ENCODE measurements at regions not wholly inside any gene's neighbourhood (a gene's known extent, or its start where the extent isn't known, plus 50 kb on each side); places are given as distances from the start of the nearest gene placed in this dataset.

DNA sequence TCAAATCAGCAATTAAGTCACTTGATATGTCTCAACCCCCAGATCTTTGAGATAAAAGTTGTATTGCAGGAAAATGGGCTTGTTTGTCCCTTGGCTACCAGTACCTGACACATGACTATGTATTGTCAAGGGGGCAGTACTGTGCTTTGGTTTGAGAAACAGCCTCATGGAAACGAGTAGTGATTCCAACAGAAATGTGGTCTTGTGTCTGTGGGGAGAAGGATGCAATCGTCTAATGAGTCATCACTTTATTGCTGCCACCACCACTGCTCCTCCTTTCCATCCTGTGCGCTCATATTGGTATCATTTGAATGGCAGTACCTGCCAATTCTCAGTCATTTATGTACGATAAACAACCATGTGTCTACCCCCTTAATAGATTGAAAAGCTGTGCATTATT, 72.8 kb upstream of the ARHGAP5 start:
- DNase-seq (ENCODE audit: low read depth) = no peak

DNA sequence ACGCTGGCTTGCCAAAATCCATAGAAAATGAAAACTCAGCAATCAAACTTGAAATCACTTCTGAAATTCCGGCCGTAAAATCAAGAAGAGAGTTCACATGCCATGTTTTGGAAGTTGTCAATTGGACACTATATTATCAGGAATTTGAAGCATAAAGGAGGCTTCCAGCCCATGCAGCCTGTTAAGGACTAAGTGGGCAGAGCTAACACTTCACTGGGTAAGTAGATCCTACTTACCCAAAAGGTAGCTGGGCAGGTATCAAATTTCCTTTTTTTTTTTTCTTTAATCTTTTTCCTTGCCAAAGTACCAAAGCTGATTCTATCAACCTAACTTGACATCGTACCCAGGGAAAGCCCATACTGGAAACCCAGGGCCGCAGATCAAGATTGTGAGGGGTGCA, 71.5 kb upstream of the ARHGAP5 start:
- DNase-seq (ENCODE audit: low read depth) = no peak

DNA sequence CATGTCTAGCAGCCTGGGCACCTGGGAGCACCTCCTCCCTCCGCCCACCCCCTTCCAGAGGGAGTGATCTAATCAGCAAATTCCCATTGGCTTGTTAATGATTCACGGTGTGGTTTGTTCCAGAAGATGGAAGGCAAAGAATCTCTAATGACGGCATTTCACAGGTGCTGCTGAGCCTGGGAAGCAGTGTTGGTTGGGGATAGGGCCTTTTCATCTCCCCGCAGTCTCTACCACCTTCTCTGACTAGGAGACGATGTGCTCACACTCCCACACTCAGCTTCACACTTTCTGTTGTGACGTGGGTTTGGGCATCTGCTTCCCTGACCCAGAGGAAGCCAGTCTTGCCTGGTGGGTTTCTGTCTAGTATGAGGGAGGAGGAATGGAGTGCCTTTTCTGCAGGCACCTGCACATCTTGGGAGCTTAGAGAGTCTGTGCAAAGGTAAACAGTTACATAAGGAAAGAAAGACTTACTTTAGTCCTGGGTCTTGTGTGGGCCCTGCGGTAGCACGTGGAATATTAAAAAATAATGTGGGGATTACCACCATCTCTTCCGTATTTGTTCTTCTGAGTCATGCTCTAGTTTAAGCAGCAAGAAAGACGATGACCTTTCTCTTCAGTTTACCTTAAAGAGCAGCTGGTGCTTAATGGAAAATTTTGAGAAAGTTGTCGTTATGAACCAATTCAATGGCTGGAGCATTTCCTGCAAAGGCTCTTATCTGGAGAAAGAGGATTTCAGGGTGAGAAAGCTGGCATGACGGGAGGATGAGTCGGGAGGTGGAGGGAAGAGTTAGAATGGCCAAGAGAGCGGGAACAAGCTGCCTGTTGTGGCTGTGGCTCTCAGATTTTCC, 70.6 kb upstream of the ARHGAP5 start:
- no peak for DNase-seq (ENCODE audit: low read depth)

DNA sequence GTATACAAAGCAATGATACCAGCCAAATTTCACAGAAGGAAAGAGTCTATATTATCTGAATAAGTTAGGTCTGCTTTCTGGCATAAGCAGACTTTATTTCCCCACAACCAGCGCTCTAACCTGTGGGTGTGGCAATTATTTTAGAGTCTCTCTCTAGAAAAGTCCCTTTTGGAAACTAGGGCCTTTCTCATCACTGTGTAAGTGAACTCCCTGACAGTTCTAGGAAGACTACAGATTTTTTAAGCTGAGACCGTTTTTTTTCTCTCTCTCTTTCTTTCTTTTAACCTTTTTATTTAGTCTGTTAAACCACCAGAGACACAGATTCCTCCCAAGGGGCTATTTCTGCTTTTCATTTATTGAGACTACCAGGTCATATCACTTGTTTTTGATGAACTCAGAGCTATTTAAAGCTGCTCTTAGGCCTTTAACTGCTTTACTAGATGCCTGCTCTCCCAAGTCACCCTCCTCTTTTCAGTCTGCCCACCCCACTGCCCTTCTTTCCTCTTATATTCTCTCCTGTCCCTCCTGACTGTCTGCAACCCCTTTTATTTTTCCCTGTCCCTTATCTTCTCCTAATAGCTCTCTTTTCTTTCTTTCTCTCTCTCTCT, 69.2 kb upstream of the ARHGAP5 start:
- DNase-seq (ENCODE audit: low read depth) = no peak

DNA sequence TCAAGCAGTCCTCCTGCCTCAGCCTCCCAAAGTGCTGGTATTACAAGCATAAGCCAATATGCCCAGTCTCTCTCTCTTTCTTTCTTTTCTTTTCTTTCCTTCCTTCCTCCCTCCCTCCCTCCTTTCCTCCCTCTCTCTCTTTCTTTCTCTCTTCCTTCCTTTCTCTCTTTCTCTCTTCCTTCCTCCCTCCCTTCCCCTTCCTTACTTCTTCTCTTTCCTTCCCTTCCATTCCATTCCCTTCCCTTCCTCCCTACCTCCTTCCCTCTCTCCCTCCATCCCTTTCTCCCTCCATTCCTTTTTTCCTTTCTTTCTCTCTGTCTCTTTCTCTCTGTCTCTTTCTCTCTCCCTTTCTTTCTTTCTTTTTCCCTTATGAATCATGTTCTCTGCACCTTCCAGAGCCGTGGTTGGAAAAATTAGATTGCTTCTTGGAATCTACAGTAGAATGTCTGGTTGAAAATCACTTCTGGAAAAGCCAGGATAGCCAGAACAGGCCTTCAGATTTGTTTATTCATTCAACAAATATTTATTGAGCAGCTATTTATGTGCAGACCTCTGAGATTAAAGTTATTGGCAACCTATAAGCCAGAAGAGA, 68.4 kb upstream of the ARHGAP5 start:
- no peak for DNase-seq (ENCODE audit: low read depth)

DNA sequence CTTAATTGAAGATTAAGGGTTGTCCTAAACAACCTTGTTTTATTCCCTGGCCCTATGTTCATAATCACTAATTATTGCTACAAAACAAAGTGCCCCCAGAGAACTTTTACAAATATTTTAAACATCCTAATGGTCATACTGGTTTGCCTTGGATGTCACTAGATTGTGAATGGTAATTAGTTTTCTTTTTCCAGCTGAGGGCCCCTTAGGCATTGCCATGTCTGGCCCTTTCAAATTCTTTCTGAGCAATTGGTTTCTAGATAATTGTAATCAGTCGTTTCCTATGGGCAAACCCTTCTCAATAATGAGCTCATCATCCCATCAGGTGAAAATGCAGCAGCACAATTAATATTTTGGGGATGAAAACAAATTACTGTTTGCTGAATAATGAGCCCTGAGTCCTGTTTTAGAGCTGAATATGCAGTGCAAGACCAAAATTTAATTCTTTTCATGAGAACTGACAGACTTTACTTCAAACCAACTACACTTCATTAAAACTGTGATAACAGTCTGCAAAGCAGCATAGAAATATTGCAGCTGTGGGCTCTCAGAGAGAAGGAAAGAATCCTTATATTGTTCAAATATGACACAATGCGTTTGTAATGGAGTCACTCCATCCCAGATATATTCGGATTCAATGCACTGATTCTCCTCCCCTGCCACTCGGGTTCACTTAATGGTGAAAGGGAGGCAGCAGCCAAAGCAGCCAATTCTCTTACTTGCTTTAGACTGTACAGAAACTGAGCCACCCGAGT, 67.7 kb upstream of the ARHGAP5 start:
- no peak for DNase-seq (ENCODE audit: low read depth)

DNA sequence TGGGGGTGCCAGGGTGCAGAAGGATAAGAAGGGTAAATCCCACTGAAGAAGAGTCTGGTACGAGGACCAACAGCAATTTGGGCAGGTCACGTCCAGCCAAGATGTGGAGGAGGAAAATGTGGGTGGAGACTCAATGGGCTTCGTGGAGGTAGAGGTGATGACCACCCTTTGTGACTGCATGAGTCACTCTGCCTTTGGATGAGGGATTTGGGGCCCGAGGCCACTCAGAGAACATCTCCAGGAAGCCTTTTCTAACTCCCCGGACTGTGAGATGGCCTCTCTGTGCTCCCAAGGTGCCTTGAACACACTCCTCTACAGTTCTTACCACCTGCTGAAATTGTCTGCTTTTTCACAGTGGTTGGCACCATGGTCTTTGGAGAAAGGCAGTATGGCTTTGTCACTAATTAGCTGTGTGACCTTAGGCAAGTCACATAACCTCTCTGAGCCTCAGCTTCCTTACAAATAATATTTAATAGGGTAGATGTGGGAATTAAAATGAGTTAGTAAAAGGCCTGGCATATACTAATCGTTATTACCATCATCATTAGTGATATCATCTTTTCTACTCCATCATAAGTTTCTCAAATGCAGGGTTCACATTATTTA, 67.0 kb upstream of the ARHGAP5 start:
- no peak for DNase-seq (ENCODE audit: low read depth)

DNA sequence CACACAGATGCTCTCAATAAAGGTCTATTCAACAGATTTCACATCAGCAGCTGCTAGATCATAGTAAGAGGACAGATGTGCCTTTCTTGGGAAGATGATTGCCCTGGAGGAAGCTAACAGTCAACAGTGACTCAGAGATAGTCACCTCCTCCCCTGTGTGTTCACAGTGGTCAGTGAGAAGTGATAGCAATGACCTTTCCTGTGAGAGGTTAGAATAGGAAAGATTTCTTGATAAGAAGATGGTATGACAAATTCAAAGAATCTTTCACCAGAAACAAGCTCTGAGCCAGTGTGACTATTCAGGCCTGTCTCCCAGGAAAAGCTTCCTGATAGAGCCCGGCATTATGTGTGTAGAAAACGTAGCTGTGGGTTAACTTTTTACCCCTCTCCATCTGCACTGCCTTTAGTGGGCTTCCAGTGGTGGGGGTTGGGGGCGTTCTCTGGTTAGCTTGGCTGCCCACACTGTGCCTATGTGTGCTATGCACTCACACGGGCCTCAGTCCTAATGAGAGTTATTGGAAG, 66.4 kb upstream of the ARHGAP5 start:
- DNase-seq (ENCODE audit: low read depth) = no peak

DNA sequence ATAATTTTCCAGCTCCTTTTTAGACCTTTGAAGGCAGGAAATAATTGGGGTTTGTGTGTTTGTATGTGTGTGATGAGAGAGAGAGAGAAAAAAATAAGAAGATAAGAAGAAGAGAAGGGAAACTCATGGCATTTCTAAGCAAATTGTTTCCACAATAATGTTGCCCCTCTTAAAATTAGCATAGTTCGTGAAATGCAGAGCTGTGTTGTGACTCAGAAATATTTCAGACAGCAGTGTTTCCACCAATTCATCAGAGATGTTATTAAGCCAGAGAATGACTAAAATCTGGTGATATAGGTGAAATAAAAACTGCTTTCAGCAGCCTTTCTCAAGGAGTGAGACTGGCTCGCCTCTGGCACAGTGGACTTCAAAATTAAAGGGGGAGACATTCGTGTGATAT, 65.9 kb upstream of the ARHGAP5 start:
- DNase-seq (ENCODE audit: low read depth) = no peak

DNA sequence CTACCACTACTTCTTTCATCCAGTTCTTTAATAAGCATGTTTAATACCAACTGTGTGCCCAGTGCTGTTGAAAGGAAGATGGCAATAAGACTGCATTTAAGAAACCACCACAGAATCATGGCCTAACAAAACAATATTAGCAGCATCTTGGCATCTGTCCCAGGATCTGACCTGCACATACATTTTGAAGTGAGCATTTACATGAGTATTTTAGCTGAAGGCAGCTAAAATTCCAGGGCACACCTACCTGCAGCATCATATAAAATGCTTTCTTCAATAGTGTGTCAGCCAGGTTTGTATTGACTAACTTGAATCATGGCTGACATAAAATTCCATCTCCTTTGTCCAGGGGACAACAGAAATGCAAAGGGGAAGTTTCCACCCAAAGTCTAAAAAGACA, 65.0 kb upstream of the ARHGAP5 start:
- no peak for DNase-seq (ENCODE audit: low read depth)

DNA sequence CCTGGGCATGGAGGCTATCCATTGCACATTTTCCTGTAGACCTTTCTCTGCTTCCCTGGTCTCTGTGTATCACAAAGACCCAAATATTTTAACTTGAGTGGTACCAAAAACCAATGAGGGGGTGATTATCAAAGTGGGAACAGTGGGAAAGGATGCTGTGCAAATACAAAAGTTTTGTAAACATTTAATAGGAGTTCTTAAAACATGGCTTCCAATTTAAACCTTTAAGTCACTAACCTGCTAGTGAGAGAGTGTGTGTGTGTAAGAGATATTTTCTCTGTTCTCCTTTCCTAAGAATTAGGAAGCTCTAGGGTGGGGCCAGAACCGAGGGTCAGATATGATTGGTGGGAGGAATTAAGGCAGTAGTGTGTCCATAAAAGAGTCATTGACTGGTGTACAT, 64.5 kb upstream of the ARHGAP5 start:
- no peak for DNase-seq (ENCODE audit: low read depth)

DNA sequence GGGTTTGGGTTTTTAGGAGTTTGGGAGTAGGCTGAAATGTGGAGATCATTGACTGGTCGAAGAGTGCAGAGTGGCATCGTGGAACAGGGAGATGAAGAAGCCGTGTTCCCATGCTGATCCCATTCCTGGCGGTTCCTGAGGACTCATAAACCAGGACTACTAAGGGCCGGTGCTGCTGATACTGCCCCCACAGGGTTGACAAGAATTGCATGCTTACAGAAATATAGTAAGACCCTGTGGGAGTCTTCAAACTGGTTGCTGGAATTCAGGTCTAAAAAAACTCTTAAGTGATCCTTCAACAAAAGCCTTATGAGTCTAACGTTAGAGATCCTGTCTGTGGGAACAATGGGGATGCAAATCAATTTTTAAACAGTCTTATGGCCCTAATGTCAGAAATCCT, 64.0 kb upstream of the ARHGAP5 start:
- DNase-seq (ENCODE audit: low read depth) = no peak

DNA sequence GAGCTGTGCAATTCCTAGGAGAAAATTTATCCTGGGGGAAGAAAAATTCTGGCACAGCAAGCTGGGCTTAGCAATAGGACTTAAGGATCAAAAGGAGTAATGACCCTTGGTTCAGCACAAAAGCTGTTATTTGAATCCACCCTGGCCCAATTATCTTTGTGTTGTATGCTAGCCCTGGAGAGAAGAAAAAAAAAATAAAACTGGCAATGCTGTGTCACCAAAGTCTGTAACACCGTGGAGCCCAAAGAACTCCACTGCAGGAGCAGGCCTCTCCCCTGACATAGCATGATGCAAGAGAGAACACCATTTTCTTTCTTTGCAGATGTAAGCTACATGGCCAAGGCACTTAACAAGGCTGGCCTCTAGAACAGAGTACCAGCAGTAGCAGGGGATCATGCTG, 63.0 kb upstream of the ARHGAP5 start:
- DNase-seq (ENCODE audit: low read depth) = no peak

DNA sequence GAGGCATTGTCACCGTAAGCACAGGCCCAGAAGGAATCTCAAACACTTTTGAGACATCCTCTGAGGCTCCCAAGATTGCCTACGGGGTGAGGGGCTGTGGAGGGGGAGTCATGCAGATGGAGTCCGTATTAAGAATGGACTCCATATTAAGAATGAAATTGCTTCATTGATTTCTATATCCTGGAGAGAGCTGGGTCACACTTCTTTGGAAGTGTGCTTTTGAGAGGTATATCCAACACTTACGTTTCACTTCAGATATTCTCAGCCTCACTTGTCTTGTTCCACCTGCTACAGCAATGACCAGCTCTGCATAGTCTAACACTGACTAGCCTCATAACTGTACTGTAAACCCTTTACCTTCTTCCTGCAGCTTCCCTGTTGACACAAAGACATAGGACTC, 62.6 kb upstream of the ARHGAP5 start:
- no peak for DNase-seq (ENCODE audit: low read depth)

DNA sequence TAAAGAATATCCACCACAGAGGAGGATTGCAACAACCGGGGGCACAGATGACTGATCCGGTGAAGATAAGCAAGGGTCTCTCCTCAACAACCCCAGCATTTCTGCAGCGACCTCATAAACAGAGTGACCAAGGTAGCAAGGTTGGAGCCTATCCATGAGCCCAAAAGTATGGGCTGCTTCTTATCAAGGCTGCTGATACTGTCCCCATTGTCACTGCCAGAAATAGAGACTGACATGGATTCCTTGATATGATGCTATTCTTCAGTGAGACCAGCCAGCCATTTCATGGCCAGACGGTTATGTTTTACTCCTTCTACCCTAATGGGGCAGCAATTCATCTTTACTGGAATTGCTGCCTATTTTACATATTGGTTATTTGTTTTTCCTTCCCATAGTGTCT, 61.9 kb upstream of the ARHGAP5 start:
- DNase-seq (ENCODE audit: low read depth) = no peak

DNA sequence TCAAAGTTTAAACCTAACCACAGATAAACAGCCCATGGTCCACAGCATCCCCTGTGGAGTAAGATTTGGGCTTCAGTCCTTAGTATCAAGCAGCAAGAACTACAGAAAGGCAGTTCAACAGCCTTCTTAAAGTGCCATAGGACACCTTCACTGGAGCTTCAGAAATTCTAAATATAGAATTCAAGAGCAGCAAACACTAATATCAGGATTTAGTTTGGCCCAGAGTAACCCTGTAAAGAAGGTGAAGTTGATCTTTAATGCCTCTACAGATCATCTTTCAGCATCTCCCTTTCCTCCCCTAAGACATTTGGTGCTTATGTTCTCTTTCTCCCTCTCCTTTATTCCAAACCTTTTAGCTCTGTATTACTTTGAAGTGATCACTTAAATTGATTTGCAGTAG, 59.5 kb upstream of the ARHGAP5 start:
- DNase-seq (ENCODE audit: low read depth) = no peak

DNA sequence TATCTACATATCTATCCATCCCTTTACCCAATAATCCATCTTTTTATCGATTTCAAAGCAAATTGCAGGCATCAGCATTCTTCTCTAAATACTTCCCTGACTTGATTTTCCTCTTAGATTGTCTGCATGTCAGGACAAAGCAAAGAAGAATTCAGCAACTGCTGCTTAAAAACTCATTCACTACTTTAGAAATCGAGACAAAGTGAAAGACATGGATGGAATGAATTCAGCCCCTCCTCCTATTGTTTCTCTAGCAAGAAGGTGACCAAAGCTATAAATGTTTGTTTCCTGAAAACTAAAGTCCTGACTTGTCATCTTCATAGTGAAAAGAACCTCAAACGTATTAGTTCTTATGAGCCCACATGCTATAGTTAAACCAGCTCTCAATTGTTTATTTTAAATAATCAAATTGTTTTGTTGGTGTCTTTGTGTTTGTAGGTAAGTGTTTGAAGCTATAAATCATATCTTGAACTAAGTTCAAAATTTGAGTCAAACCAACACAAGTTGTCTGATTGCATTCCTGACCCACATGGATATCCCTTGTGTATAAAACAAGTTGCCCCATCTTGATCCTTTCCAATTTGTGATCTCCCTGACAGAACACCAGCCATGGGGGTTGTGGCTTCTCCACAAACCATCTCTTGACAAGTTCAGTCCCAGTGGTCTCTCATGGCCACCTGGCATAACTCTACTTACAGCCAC, 58.6 kb upstream of the ARHGAP5 start:
- DNase-seq (ENCODE audit: low read depth) = no peak

DNA sequence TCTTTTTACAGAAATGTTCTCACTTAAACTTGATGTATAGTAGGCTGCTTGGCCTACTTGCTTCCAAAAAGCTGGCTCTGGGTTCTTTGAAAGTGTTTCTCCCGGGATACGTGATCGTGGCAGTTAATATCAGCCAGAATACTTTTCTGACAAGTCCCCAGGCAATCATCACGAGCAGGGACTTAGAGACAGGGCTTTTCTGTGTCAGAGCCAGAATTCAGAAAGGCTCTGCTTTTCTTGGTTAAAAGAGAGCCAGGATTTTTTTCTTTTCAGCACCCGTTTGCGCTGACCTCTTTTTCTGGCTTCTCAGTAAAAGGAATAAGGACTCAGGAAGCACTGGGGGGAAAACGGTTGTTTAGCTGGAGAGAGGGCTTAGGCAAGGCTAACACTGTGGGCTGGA, 57.8 kb upstream of the ARHGAP5 start:
- no peak for DNase-seq (ENCODE audit: low read depth)

DNA sequence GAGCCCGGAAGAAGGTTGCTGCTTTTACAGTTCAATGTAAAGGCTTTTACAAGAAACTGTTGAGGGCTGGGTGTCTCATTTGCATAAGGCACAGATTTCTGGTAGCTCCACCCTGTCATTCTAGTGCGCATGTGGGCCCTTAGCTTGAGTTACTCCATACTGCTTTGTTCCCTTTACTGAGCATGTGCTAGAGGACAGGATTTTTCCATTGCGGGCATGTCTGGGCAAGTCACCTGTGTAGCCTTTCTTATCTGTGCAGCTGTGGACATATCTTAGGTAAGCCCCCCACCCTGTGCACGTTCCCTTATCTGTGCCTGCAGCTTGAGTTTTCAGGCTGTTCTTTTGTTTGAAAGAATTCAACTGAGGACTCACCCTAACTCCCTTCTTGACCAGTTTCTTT, 56.2 kb upstream of the ARHGAP5 start:
- no peak for DNase-seq (ENCODE audit: low read depth)

DNA sequence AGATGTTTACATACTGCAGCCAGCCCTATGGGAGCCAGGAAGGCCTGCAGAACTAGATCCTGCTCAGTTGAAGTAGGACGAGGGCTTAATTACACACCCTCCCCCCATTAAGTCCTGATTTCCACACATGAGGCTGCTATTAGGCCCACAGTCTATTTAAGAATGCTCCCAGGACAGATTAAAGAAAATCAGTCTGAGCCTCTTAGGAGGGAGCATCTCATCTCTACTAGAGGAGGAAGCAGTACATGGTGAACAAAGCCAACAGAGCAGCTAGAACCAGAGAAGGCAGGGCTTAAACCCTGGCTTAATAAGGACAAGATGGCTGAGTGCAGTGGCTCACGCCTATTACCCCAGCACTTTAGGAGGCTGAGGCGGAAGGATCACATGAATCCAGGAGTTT, 55.8 kb upstream of the ARHGAP5 start:
- no peak for DNase-seq (ENCODE audit: low read depth)

DNA sequence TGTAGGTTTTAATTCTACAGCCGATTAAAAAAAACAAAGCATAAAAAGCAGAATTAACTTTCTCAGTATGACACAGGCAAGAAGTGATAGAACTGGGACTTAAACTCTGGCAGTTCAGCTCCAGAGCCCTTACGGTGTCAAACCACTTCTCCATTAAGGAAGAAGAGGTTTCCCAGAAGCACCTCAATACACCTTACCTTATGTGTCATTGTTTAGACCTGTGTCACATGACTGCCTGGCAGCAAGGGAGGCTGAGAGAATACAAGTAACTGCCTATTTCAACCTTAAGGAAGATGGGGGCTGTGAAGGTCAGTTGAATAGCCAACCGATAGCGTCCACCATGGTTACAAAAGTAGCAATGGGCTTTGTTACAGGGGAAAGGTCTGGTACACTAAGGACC, 54.6 kb upstream of the ARHGAP5 start:
- DNase-seq (ENCODE audit: low read depth) = no peak
